GM20000 (cell line): ENCODE measurements at regions not wholly inside any gene's neighbourhood (a gene's known extent, or its start where the extent isn't known, plus 50 kb on each side); places are given as distances from the start of the nearest gene placed in this dataset.

Experiments
- DNase-seq: peaks from one replicate; pipeline ENCODE4 v3.0.0; 2012; ENCODE audit warnings: low spot score
- TF ChIP-seq, protein P1 (sequence below): IDR thresholded peaks from 2 replicates; pipeline ENCODE4 v1.5.1; 2012; ENCODE audit warnings: mild to moderate bottlenecking, control low read depth; ENCODE audit errors: extremely low read depth, missing control alignments

DNA sequence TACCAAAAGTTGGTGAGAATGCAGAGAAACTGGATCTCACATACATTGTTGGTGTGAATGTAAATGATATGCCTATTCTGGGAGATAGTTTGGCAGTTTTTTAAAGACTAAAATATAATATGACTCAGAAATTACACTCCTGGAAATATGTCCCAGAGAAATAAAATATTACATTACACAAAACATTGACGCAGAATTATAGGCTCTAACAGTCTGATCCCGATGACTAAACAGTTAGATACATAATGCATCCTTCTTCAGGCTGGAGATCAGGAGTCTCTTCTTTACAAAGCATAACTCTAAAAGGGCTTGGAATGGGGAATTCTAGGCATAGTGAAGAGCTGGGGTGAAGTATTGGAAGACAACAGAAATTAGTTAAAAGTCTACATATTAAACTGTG lies 586.2 kb upstream of the NECTIN3 start:
- no peak for DNase-seq
- TF ChIP-seq, protein P1, sequence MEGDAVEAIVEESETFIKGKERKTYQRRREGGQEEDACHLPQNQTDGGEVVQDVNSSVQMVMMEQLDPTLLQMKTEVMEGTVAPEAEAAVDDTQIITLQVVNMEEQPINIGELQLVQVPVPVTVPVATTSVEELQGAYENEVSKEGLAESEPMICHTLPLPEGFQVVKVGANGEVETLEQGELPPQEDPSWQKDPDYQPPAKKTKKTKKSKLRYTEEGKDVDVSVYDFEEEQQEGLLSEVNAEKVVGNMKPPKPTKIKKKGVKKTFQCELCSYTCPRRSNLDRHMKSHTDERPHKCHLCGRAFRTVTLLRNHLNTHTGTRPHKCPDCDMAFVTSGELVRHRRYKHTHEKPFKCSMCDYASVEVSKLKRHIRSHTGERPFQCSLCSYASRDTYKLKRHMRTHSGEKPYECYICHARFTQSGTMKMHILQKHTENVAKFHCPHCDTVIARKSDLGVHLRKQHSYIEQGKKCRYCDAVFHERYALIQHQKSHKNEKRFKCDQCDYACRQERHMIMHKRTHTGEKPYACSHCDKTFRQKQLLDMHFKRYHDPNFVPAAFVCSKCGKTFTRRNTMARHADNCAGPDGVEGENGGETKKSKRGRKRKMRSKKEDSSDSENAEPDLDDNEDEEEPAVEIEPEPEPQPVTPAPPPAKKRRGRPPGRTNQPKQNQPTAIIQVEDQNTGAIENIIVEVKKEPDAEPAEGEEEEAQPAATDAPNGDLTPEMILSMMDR: no peak

DNA sequence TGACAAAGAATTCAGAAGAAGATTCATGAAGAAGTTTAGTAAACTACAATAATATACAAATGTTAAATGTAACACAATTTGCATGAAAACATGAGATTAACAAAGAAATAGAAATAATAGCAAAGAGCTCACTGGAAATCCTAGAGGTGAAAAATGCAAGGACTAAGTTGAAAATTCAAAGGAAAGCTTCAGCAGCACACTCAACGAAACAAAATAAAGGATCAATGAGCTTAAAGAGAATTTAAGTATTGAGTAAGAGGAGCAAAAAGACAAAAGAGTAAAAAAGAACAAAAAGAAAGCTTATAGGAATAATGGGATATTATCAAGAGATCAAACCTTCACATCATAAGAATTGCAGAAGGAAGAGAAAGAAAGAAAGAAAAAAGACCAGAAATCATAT lies 583.8 kb upstream of the NECTIN3 start:
- TF ChIP-seq, protein P1: no peak
- DNase-seq: no peak

DNA sequence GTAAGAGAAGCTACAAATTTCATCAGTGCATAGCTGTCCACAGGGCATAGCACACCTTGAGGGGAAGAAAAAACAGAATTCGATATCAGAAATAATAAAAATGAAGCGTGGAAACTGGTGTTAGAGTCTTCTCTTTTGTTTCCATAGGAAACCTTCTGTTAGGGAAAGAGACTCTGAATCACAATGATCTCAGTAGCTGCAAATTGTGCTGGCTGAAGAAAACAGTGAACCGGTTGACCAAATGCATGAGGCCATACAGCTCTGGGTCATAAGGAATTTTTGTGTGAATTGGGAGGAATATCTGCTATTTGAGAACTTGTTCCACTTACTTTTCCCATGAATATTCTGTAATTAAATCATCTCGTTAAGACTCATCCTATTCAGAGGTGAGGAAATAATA lies 580.2 kb upstream of the NECTIN3 start:
- no peak for DNase-seq
- TF ChIP-seq, protein P1: no peak

DNA sequence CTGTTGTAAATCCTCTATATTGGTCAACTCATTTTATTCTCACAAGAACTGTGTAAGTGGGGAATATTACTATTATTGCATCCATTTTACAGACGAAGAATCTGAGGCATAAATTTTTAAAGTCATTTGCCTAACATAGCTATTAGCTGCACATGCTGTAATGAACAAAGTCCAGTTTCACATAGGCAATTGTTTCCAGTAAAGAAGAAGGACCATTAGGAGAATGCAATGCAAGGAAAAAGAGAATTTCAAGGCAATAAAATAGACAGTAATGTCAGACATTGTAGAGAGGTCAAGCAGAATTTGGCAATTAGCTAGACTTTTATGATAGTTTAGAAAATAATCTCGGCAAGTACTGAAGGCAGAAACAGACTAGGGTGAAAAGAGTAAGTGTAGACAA lies 578.7 kb upstream of the NECTIN3 start:
- TF ChIP-seq, protein P1: no peak

DNA sequence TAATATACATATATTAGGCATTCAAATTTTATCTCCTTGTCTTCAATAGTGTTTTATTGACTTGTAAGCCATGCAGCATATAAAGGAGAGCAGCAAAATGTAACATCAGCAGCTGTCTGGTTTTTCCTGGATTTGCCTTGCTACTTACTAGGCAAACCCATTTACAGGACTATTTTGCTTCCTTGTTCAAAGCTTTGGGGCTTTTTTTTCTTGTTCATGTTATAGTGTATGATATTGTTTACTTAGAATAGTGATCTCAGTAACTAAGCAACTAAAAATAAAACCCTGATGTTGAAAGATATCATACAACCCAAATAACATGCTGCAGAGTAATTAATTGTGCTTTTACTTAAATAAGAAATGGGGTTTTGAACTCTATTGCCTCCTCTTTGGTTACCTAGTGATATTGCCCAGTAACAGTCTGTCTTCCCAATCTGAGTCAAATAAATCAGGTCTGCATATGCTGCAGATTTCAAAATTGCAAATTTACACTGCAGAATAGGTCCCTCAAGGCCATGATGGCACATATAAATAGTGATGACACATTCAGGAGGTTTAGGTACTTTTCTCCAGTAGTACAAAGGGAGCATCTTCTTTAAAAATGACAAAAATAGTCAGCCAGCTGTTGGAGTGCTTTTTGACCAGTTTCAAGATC lies 578.1 kb upstream of the NECTIN3 start:
- DNase-seq: no peak
- TF ChIP-seq, protein P1: no peak

More for the DNA sequence above, 578.7 kb upstream of the NECTIN3 start:
- no peak for DNase-seq

DNA sequence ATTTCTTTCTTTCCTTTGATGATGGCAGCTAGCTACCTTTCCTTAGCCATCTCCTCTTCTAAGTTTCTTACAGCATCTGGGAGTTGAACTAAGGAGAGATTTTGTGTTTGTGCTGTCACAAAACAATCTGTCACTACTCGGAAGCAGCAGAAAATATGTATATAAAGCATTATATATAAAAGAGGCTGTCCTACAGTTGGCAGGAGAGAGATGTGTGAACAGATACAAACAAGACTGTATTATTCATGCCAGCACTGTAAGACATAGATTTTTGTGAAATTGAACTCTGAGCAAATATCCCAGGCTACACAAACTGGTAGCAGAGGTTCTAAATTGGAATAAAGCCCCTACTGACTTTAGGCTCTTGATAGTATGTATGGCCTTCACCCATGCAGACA lies 577.5 kb upstream of the NECTIN3 start:
- DNase-seq: no peak
- TF ChIP-seq, protein P1: no peak

DNA sequence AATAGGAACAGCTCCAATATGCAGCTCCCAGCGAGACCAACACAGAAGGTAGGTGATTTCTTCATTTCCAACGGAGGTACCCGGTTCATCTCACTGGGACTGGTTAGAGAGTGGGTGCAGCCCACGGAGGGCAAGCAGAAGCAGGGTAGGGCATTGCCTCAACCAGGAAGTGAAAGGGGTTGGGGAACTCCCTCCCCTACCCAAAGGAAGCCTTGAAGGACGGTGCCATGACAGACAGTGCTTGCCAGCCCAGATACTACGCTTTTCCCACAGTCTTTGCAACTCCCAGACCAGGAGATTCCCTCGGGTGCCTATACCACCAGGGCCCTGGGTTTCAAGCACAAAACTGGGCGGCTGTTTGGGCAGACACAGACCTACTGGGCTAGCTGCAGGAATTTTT lies 576.9 kb upstream of the NECTIN3 start:
- TF ChIP-seq, protein P1: no peak
- no peak for DNase-seq
